Panc1 (cell line): ENCODE measurements at regions not wholly inside any gene's neighbourhood (a gene's known extent, or its start where the extent isn't known, plus 50 kb on each side); places are given as distances from the start of the nearest gene placed in this dataset.
"Not testable (repeated sequence)": the region's sequence is repeated elsewhere in the genome, so short reads cannot be mapped to it uniquely, and the experiment has no call there.

Experiments used
- ATAC-seq: fragments of 200-7000 bp; cut with Tn5 transposase; 2 replicates; pipeline ENCODE4 v1.9.1; 2020; ENCODE audit warnings: mild to moderate bottlenecking, moderate library complexity
- BruUV-seq: library from RNA; stranded (reverse); fragments of 400-500 nt; replicated peaks from 2 replicates; lab custom pipeline; 2021; lab: Mats Ljungman, UMichigan
- CTCF ChIA-PET: fragments of 300-600 bp; sonication (Branson Sonifier 250); formaldehyde crosslinking; loops from one replicate; lab custom pipeline; 2022; ENCODE audit warnings: antibody characterized with exemption; lab: Charles Lee
- POLR2A ChIA-PET: fragments of 300-600 bp; sonication (Branson Sonifier 250); formaldehyde crosslinking; loops from one replicate; lab custom pipeline; 2022; ENCODE audit warnings: antibody characterized with exemption; lab: Charles Lee
- DNase-seq: peaks from one replicate; pipeline ENCODE4 v3.0.0-alpha.2; 2010; ENCODE audit warnings: low read depth, low spot score
- H3K27ac ChIP-seq: 2 replicates; pipeline ENCODE4 v1.5.1; 2011; ENCODE audit warnings: mild to moderate bottlenecking, low read length, inconsistent platforms
- H3K27me3 ChIP-seq: fragments of 200-500 bp; sonication (Bioruptor generic); 2 replicates; pipeline ENCODE4 v1.6.0; 2014; ENCODE audit warnings: low read length, inconsistent platforms; ENCODE audit not compliant: control insufficient read depth, insufficient read depth
- H3K36me3 ChIP-seq: fragments of 200-500 bp; sonication (Bioruptor generic); 2 replicates; pipeline ENCODE4 v1.5.1; 2014; ENCODE audit warnings: inconsistent platforms, mild to moderate bottlenecking, low read length, moderate library complexity; ENCODE audit not compliant: control insufficient read depth, insufficient read depth
- H3K4me1 ChIP-seq: 2 replicates; pipeline ENCODE4 v1.5.1; 2011; ENCODE audit warnings: inconsistent platforms, mild to moderate bottlenecking, low read length, moderate library complexity; ENCODE audit not compliant: control insufficient read depth, insufficient read depth
- H3K4me3 ChIP-seq, 2 experiments: 2 replicates each; pipeline ENCODE4 v1.5.1; 2011 to 2012; ENCODE audit warnings: low read depth in 2 of 2, low read length in 2 of 2, mild to moderate bottlenecking in 2 of 2, inconsistent platforms in 1 of 2, moderate library complexity in 1 of 2
- H3K9me3 ChIP-seq: fragments of 200-500 bp; sonication (Bioruptor generic); 2 replicates; pipeline ENCODE4 v1.5.1; 2014; ENCODE audit warnings: low read depth, mild to moderate bottlenecking, inconsistent platforms, low read length, moderate library complexity; ENCODE audit not compliant: control insufficient read depth, insufficient read depth
- CTCF ChIP-seq: fragments of 450-650 bp; IDR thresholded peaks from 2 replicates; pipeline ENCODE4 v1.5.1; 2017; ENCODE audit warnings: mild to moderate bottlenecking
- in situ Hi-C: cut with HindIII; loops from 2 replicates; pipeline ENCODE4 v1.10.0; 2016; ENCODE audit warnings: low sequenced_read_pairs, low pct_unique_long_range_greater_than_20kb
- intact Hi-C: fragments of 100-400 bp; cut with micrococcal nuclease; formaldehyde crosslinking; loops from one replicate; pipeline ENCODE4 v1.10.0; 2022; ENCODE audit not compliant: unreplicated experiment

GRCh38 chr4:4107411-4108107, 119.2 kb downstream of the OTOP1 start:
- POLR2A ChIA-PET, intact Hi-C loops, H3K27ac ChIP-seq, BruUV-seq, H3K27me3 ChIP-seq, H3K4me1 ChIP-seq, DNase-seq, in situ Hi-C loops, H3K9me3 ChIP-seq, H3K36me3 ChIP-seq: not testable (repeated sequence)
- ATAC-seq: peak; percentile 83
- peak; percentile 79 for TF ChIP-seq CTCF
- H3K4me3 ChIP-seq: peak overlapping the region; percentile 24 to 33; a peak in 3 of 4 replicates
- CTCF ChIA-PET: interaction anchor here (0.8 kb wide), 1 partner anchor 304 kb away, joined by 3 read pairs; no protein-coding TSS in a partner anchor

GRCh38 chr4:4115381-4115780, 111.3 kb downstream of the OTOP1 start:
- DNase-seq, H3K27ac ChIP-seq, BruUV-seq, H3K4me3 ChIP-seq, H3K4me1 ChIP-seq, CTCF ChIA-PET, POLR2A ChIA-PET, H3K36me3 ChIP-seq, ATAC-seq, intact Hi-C loops, H3K27me3 ChIP-seq, in situ Hi-C loops, H3K9me3 ChIP-seq: not testable (repeated sequence)

- BruUV-seq, in situ Hi-C loops, H3K9me3 ChIP-seq, intact Hi-C loops, DNase-seq, ATAC-seq, CTCF ChIA-PET, H3K4me1 ChIP-seq, H3K36me3 ChIP-seq, H3K27me3 ChIP-seq, H3K27ac ChIP-seq, H3K4me3 ChIP-seq, POLR2A ChIA-PET: not testable (repeated sequence)
Measured at GRCh38 chr4:4116901-4117300, 109.8 kb downstream of the OTOP1 start.

- H3K36me3 ChIP-seq, H3K4me1 ChIP-seq, CTCF ChIA-PET, BruUV-seq, ATAC-seq, in situ Hi-C loops, H3K27ac ChIP-seq, H3K4me3 ChIP-seq, H3K9me3 ChIP-seq, H3K27me3 ChIP-seq, intact Hi-C loops, POLR2A ChIA-PET, DNase-seq: not testable (repeated sequence)
Measured at GRCh38 chr4:4134368-4134767, 92.4 kb downstream of the OTOP1 start.

GRCh38 chr4:4136621-4137020, 90.1 kb downstream of the OTOP1 start:
- BruUV-seq: not testable (repeated sequence)

More at GRCh38 chr4:4136621-4137020, 90.1 kb downstream of the OTOP1 start:
- H3K4me3 ChIP-seq, H3K9me3 ChIP-seq, POLR2A ChIA-PET, H3K27ac ChIP-seq, DNase-seq, H3K4me1 ChIP-seq, H3K27me3 ChIP-seq, in situ Hi-C loops, intact Hi-C loops, CTCF ChIA-PET, H3K36me3 ChIP-seq, ATAC-seq: not testable (repeated sequence)
